Activated naive CD4-positive, alpha-beta T cell treated with anti-CD3 and anti-CD28 coated beads, Interleukin-2, amount 10 ng/mL, durations not matched to agents 7 days and 5 days (primary cell): ENCODE measurements at regions not wholly inside any gene's neighbourhood (a gene's known extent, or its start where the extent isn't known, plus 50 kb on each side); places are given as distances from the start of the nearest gene placed in this dataset.

Experiments
- CTCF ChIA-PET: fragments of 350-600 bp; sonication (Branson Sonifier 250); formaldehyde crosslinking; loops from one replicate; lab custom pipeline; 2021; ENCODE audit warnings: antibody characterized with exemption; lab: Charles Lee
- DNase-seq: peaks from one replicate; pipeline ENCODE4 v3.0.0-alpha.2; 2020
- H3K27ac Mint-ChIP-seq: one replicate; pipeline ENCODE4 v1.8.0; 2021; ENCODE audit warnings: mild to moderate bottlenecking, moderate library complexity, mixed read lengths
- H3K27me3 Mint-ChIP-seq: one replicate; pipeline ENCODE4 v1.8.0; 2021; ENCODE audit warnings: mild to moderate bottlenecking, mixed read lengths
- H3K36me3 Mint-ChIP-seq: one replicate; pipeline ENCODE4 v1.8.0; 2021; ENCODE audit warnings: mixed read lengths
- H3K4me1 Mint-ChIP-seq: one replicate; pipeline ENCODE4 v1.8.0; 2021; ENCODE audit warnings: mixed read lengths
- H3K4me3 Mint-ChIP-seq: one replicate; pipeline ENCODE4 v1.8.0; 2021; ENCODE audit warnings: mild to moderate bottlenecking, moderate library complexity, mixed read lengths
- H3K9me3 Mint-ChIP-seq: one replicate; pipeline ENCODE4 v1.8.0; 2021; ENCODE audit warnings: mixed read lengths

- H3K27me3 Mint-ChIP-seq: peaks cover 2% of the 10 kb centered on the region
- H3K4me1 Mint-ChIP-seq: no peaks in the 10 kb centered on the region
- no peak for DNase-seq
- H3K4me3 Mint-ChIP-seq: no peak overlapping the region
- H3K36me3 Mint-ChIP-seq: no peaks in the 10 kb centered on the region
- CTCF ChIA-PET: no interaction called here
- H3K9me3 Mint-ChIP-seq: no peaks in the 10 kb centered on the region
- H3K27ac Mint-ChIP-seq: no peak overlapping the region
Observed at GRCh38 chr15:39487458-39487735, 93.5 kb upstream of the THBS1 start.

GRCh38 chr15:39488516-39488915 is 92.4 kb upstream of the THBS1 start:
- no peaks in the 10 kb centered on the region for H3K9me3 Mint-ChIP-seq
- peaks cover 4% of the 10 kb centered on the region for H3K27me3 Mint-ChIP-seq
- no peaks in the 10 kb centered on the region for H3K4me1 Mint-ChIP-seq
- no peaks in the 10 kb centered on the region for H3K36me3 Mint-ChIP-seq
- H3K4me3 Mint-ChIP-seq: no peak overlapping the region
- CTCF ChIA-PET: interaction anchor here (0.7 kb wide), 1 partner anchor 82 kb away, joined by 3 read pairs; no protein-coding TSS in a partner anchor
- H3K27ac Mint-ChIP-seq: no peak overlapping the region
- DNase-seq: no peak

GRCh38 chr15:39488961-39489360 is 91.9 kb upstream of the THBS1 start:
- no peaks in the 10 kb centered on the region for H3K9me3 Mint-ChIP-seq
- H3K27ac Mint-ChIP-seq: no peak overlapping the region
- no peak for DNase-seq
- H3K4me3 Mint-ChIP-seq: no peak overlapping the region
- H3K27me3 Mint-ChIP-seq: peaks cover 4% of the 10 kb centered on the region
- H3K4me1 Mint-ChIP-seq: no peaks in the 10 kb centered on the region
- CTCF ChIA-PET: no interaction called here
- no peaks in the 10 kb centered on the region for H3K36me3 Mint-ChIP-seq

GRCh38 chr15:39491115-39491885 is 89.6 kb upstream of the THBS1 start:
- no peak overlapping the region for H3K27ac Mint-ChIP-seq
- no peaks in the 10 kb centered on the region for H3K9me3 Mint-ChIP-seq
- CTCF ChIA-PET: no interaction called here
- no peaks in the 10 kb centered on the region for H3K36me3 Mint-ChIP-seq
- peaks cover 8% of the 10 kb centered on the region for H3K27me3 Mint-ChIP-seq
- no peak overlapping the region for H3K4me3 Mint-ChIP-seq
- no peaks in the 10 kb centered on the region for H3K4me1 Mint-ChIP-seq
- no peak for DNase-seq

DNA sequence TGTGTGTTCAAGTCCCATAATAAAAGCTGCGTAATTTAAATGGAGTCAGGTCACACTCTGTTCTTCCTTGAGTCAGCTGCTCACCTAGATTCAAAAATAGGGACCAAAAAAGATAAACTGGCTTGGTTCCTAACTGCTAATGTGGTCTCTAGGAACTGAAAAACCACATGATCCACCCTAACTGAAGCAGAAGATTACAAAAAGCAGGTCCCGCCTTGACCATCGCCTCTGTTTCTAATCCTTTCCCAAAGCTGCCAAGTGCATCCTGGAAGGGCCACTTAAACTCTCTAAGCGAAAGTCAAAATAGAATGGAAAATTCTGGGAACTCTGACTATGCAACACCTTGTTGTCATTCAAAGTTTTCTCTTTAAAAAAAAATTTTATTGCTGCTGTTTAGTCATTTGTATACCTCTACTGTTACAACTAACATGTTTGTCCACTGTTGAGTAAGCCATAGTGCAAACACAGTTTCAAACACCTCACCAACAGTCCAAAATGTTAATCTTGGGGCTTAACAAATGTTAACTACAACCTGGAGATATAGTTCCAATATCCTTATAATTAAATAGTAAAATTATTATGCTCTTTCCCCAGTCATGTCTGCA is 88.9 kb upstream of the THBS1 start:
- Mint-ChIP-seq H3K27ac (no peak overlapping the region), H3K9me3 (no peaks in the 10 kb centered on the region), H3K4me3 (no peak overlapping the region), H3K4me1 (no peaks in the 10 kb centered on the region), H3K36me3 (no peaks in the 10 kb centered on the region), H3K27me3 (peaks cover 13% of the 10 kb centered on the region)
- CTCF ChIA-PET: no interaction called here
- DNase-seq: no peak

GRCh38 chr15:39493424-39494067 is 87.3 kb upstream of the THBS1 start:
- Mint-ChIP-seq H3K4me1 (no peaks in the 10 kb centered on the region), H3K27ac (no peak overlapping the region), H3K27me3 (peaks cover 20% of the 10 kb centered on the region), H3K4me3 (no peak overlapping the region), H3K36me3 (no peaks in the 10 kb centered on the region), H3K9me3 (no peaks in the 10 kb centered on the region)
- DNase-seq: no peak
- CTCF ChIA-PET: interaction anchor here (1.6 kb wide), 1 partner anchor 367 kb away, joined by 3 read pairs; no protein-coding TSS in a partner anchor

DNA sequence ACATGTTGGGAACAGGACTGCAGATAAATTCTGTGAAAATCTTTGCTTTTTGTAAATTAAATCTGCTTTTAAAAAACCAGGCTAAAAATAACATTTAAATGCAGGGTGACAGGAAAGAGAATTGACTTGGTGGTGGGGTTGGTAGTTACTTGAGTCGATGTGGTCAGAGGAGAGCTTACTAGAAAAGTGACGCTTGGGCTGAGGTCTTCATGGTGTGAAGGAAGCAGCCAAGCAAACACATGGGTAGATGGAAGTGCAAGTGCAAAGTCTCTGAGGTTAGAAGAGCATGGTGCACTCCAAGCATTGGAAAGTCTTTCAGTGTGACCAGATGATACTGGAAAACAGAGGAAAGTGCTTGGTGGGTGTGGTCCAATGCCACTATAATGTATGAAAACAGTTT is 86.4 kb upstream of the THBS1 start:
- H3K4me3 Mint-ChIP-seq: no peak overlapping the region
- no peaks in the 10 kb centered on the region for H3K36me3 Mint-ChIP-seq
- no peaks in the 10 kb centered on the region for H3K4me1 Mint-ChIP-seq
- peaks cover 20% of the 10 kb centered on the region for H3K27me3 Mint-ChIP-seq
- H3K9me3 Mint-ChIP-seq: no peaks in the 10 kb centered on the region
- no peak for DNase-seq
- CTCF ChIA-PET: no interaction called here
- no peak overlapping the region for H3K27ac Mint-ChIP-seq

GRCh38 chr15:39495871-39496840 is 84.7 kb upstream of the THBS1 start:
- H3K36me3 Mint-ChIP-seq: no peaks in the 10 kb centered on the region
- H3K27ac Mint-ChIP-seq: no peak overlapping the region
- CTCF ChIA-PET: interaction anchor here (0.6 kb wide), 1 partner anchor 42 kb away, joined by 3 read pairs; no protein-coding TSS in a partner anchor
- no peak overlapping the region for H3K4me3 Mint-ChIP-seq
- peaks cover 21% of the 10 kb centered on the region for H3K27me3 Mint-ChIP-seq
- no peaks in the 10 kb centered on the region for H3K4me1 Mint-ChIP-seq
- DNase-seq: no peak
- H3K9me3 Mint-ChIP-seq: no peaks in the 10 kb centered on the region

GRCh38 chr15:39497016-39497758 is 83.7 kb upstream of the THBS1 start:
- CTCF ChIA-PET: no interaction called here
- no peak for DNase-seq
- H3K27ac Mint-ChIP-seq: no peak overlapping the region
- H3K27me3 Mint-ChIP-seq: peaks cover 25% of the 10 kb centered on the region
- no peak overlapping the region for H3K4me3 Mint-ChIP-seq
- no peaks in the 10 kb centered on the region for H3K9me3 Mint-ChIP-seq
- H3K36me3 Mint-ChIP-seq: no peaks in the 10 kb centered on the region
- H3K4me1 Mint-ChIP-seq: no peaks in the 10 kb centered on the region

DNA sequence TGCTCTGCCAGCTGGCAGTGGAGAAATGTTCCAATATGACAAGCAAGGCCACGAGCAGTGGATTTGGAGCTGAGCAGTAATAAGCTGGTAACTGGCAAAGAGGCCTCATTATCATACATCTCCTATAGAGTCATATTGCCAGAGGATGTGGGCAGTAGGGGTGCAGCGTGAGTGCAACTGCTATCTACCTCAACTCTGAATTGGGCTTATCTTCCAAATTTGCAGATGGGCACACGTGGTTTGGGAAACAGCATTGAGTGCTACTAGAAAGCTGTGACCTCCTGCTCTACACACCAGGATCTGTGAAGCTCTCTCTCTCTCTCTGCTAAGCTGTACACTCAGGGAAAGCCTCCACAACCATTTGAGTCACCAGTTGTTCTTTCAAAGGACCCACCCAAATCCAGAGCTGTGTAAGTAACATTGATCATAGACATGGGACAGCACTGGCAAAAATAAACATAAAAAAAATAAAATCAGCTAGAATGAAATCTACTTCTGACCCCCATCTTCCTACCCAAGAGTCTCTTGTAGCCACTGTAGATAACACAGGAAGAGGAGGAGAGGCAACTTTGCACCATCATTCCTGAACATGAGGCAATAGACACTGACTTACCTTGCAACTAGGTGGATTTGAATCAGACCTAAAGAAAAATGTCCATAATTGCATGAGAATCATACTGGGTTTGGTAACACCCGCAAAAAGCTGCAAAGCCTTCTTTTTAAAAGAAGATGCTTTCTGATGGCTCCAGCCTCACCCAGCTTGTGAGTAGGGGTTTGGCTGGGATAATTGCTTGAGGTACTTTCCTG is 82.9 kb upstream of the THBS1 start:
- Mint-ChIP-seq H3K27me3 (peaks cover 21% of the 10 kb centered on the region), H3K27ac (no peak overlapping the region), H3K36me3 (no peaks in the 10 kb centered on the region), H3K4me3 (no peak overlapping the region), H3K9me3 (no peaks in the 10 kb centered on the region), H3K4me1 (no peaks in the 10 kb centered on the region)
- DNase-seq: no peak
- CTCF ChIA-PET: no interaction called here

DNA sequence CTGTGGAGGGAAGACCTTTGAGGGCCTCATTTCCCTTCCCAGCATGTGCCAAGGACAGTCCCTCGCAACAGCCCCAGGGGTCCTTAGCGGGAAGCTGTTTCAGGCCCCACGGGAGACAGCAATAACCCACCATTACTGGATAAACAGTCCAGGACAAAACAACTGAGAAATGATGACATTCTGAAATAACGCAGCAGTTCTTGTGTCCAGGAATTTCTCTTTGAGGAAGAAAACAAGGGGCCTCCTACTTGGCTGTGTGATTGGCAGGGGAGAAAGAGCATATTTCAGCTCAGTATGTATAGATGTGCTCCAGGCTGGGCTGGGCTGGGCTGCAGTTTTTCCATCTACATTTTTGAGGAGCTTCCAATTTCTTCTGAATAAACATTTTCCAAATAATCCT is 82.2 kb upstream of the THBS1 start:
- CTCF ChIA-PET: no interaction called here
- H3K4me1 Mint-ChIP-seq: no peaks in the 10 kb centered on the region
- DNase-seq: no peak
- no peaks in the 10 kb centered on the region for H3K9me3 Mint-ChIP-seq
- H3K27ac Mint-ChIP-seq: no peak overlapping the region
- H3K27me3 Mint-ChIP-seq: peaks cover 21% of the 10 kb centered on the region
- no peaks in the 10 kb centered on the region for H3K36me3 Mint-ChIP-seq
- no peak overlapping the region for H3K4me3 Mint-ChIP-seq

DNA sequence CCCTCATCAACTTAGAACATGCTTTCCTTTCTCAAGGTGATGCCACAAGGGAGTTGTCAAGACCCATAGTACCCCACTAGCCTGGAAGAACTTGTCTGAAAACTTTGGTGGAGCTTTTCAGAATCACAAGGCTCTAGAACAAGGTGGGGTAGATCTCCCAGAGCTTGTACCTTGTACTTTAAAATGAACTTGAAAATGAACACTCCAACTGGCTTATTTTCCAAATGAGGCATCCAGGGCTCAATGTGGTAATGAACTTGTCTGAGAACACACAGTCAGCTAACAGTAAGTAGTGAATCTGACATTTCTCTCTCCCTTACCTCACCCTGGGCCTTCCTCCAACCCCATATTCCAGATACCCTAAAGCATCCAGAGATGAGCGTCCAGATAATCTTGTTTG is 81.8 kb upstream of the THBS1 start:
- H3K4me1 Mint-ChIP-seq: no peaks in the 10 kb centered on the region
- H3K9me3 Mint-ChIP-seq: no peaks in the 10 kb centered on the region
- no peaks in the 10 kb centered on the region for H3K36me3 Mint-ChIP-seq
- no peak for DNase-seq
- CTCF ChIA-PET: no interaction called here
- H3K4me3 Mint-ChIP-seq: no peak overlapping the region
- H3K27me3 Mint-ChIP-seq: peaks cover 21% of the 10 kb centered on the region
- H3K27ac Mint-ChIP-seq: no peak overlapping the region

DNA sequence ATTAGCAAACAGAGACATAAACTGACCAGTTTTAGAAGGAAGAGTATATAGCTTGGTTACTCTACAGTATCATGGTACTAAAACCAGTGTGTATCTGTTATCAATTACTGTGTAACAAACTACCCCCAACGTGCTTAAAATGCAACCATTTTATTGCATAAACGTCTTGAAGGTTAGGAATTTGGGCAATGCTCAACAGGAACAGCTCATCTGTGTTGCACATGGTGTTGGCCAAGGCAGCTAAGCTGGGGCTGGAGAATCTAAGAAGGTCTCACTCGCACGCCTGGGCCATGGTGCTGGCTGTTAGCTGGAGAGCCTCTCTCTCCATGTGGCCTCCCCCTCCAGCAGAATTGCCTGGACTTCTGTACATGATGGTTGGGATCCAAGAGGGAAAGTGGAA is 81.2 kb upstream of the THBS1 start:
- no peaks in the 10 kb centered on the region for H3K9me3 Mint-ChIP-seq
- H3K27ac Mint-ChIP-seq: no peak overlapping the region
- no peaks in the 10 kb centered on the region for H3K4me1 Mint-ChIP-seq
- CTCF ChIA-PET: no interaction called here
- no peak for DNase-seq
- no peak overlapping the region for H3K4me3 Mint-ChIP-seq
- H3K27me3 Mint-ChIP-seq: peaks cover 21% of the 10 kb centered on the region
- no peaks in the 10 kb centered on the region for H3K36me3 Mint-ChIP-seq
